BJ (cell line): ENCODE measurements at regions not wholly inside any gene's neighbourhood (a gene's known extent, or its start where the extent isn't known, plus 50 kb on each side); places are given as distances from the start of the nearest gene placed in this dataset.

Experiments used
- CTCF ChIA-PET: fragments of 350-600 bp; formaldehyde crosslinking; extraction: SDS; loops from one replicate; lab custom pipeline; 2021; ENCODE audit warnings: antibody characterized with exemption, inconsistent platforms; lab: Yijun Ruan, JAX
- POLR2A ChIA-PET: fragments of 300-600 bp; sonication (Branson Sonifier 250); formaldehyde crosslinking; extraction: SDS; loops from one replicate; lab custom pipeline; 2021; ENCODE audit warnings: antibody characterized with exemption; lab: Charles Lee
- DNase-seq: peaks from one replicate; pipeline ENCODE4 v3.0.0-alpha.2; 2011; ENCODE audit warnings: low read depth
- H3K27me3 ChIP-seq: 2 replicates; pipeline ENCODE4 v1.6.0; 2011; ENCODE audit warnings: low read length; ENCODE audit not compliant: control insufficient read depth, insufficient read depth
- H3K36me3 ChIP-seq: 2 replicates; pipeline ENCODE4 v1.5.1; 2011; ENCODE audit warnings: low read length; ENCODE audit not compliant: control insufficient read depth, insufficient read depth
- H3K4me3 ChIP-seq: 2 replicates; pipeline ENCODE4 v1.5.1; 2011; ENCODE audit warnings: low read depth, mild to moderate bottlenecking, control low read depth, low read length
- CTCF ChIP-seq: IDR thresholded peaks from 2 replicates; pipeline ENCODE4 v1.5.1; 2011; ENCODE audit warnings: low read depth, mild to moderate bottlenecking, control low read depth, inconsistent platforms, low read length, moderate library complexity; ENCODE audit not compliant: insufficient read depth

- POLR2A ChIA-PET: no interaction called here
- Histone ChIP-seq H3K4me3 (no peak overlapping the region), H3K36me3 (no peaks in the 10 kb centered on the region), H3K27me3 (no peaks in the 10 kb centered on the region)
- TF ChIP-seq CTCF: no peak
- DNase-seq: no peak
- CTCF ChIA-PET: no interaction called here
Measured at GRCh38 chr6:147859071-147859470, 350.6 kb downstream of the SAMD5 start.

- H3K27me3 ChIP-seq: no peaks in the 10 kb centered on the region
- no peak for TF ChIP-seq CTCF
- no peak overlapping the region for H3K4me3 ChIP-seq
- H3K36me3 ChIP-seq: no peaks in the 10 kb centered on the region
- no peak for DNase-seq
- ChIA-PET POLR2A (interaction anchor here (0.6 kb wide), 1 partner anchor 162 kb away, joined by 3 read pairs; no protein-coding TSS in a partner anchor), CTCF (interaction anchor here (1.7 kb wide), 1 partner anchor 150 kb away, joined by 3 read pairs; no protein-coding TSS in a partner anchor)
Measured at GRCh38 chr6:147861696-147862095, 353.2 kb downstream of the SAMD5 start.

- no peak overlapping the region for H3K4me3 ChIP-seq
- H3K36me3 ChIP-seq: no peaks in the 10 kb centered on the region
- H3K27me3 ChIP-seq: no peaks in the 10 kb centered on the region
- CTCF ChIA-PET: no interaction called here
- POLR2A ChIA-PET: no interaction called here
- peak; percentile 9 for DNase-seq
- no peak for TF ChIP-seq CTCF
Measured at GRCh38 chr6:147867433-147868226, 359.1 kb downstream of the SAMD5 start.

GRCh38 chr6:147868427-147869190 is 360.1 kb downstream of the SAMD5 start:
- TF ChIP-seq CTCF: no peak
- peak; percentile 20 for DNase-seq
- ChIA-PET POLR2A (no interaction called here), CTCF (no interaction called here)
- no peaks in the 10 kb centered on the region for H3K36me3 ChIP-seq
- H3K4me3 ChIP-seq: no peak overlapping the region
- no peaks in the 10 kb centered on the region for H3K27me3 ChIP-seq

GRCh38 chr6:147869201-147869600 is 360.7 kb downstream of the SAMD5 start:
- Histone ChIP-seq H3K27me3 (no peaks in the 10 kb centered on the region), H3K4me3 (no peak overlapping the region), H3K36me3 (no peaks in the 10 kb centered on the region)
- CTCF ChIA-PET: no interaction called here
- TF ChIP-seq CTCF: no peak
- POLR2A ChIA-PET: no interaction called here
- no peak for DNase-seq
